GM12874 (cell line): ENCODE measurements at regions not wholly inside any gene's neighbourhood (a gene's known extent, or its start where the extent isn't known, plus 50 kb on each side); places are given as distances from the start of the nearest gene placed in this dataset.

Source experiments
- TF ChIP-seq, protein P1 (sequence below): IDR thresholded peaks from 2 replicates; pipeline ENCODE4 v1.5.1; 2011; ENCODE audit warnings: low read depth, mild to moderate bottlenecking, control low read depth, low read length, moderate library complexity; ENCODE audit not compliant: insufficient read depth

DNA sequence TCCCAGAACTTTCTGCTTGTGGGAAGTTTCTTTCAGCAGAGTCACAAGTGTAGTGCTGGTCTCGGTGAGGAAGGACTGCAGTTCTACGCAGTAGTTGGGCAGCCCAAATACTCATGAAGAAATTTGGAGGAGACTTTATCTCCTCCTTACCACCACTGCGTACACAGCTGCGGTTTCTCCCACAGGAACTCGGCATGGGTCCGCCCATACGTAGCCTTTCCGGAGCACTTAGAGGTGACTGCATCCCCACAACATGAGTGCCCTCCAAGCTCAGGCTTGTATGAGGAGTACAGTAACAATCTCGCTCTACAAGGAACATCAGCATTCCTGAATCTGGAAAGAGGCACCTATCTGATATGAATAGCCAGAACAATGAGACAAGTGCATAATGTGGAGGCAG lies 549.2 kb upstream of the SEMA3D start:
- TF ChIP-seq, protein P1, sequence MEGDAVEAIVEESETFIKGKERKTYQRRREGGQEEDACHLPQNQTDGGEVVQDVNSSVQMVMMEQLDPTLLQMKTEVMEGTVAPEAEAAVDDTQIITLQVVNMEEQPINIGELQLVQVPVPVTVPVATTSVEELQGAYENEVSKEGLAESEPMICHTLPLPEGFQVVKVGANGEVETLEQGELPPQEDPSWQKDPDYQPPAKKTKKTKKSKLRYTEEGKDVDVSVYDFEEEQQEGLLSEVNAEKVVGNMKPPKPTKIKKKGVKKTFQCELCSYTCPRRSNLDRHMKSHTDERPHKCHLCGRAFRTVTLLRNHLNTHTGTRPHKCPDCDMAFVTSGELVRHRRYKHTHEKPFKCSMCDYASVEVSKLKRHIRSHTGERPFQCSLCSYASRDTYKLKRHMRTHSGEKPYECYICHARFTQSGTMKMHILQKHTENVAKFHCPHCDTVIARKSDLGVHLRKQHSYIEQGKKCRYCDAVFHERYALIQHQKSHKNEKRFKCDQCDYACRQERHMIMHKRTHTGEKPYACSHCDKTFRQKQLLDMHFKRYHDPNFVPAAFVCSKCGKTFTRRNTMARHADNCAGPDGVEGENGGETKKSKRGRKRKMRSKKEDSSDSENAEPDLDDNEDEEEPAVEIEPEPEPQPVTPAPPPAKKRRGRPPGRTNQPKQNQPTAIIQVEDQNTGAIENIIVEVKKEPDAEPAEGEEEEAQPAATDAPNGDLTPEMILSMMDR, result no peak

DNA sequence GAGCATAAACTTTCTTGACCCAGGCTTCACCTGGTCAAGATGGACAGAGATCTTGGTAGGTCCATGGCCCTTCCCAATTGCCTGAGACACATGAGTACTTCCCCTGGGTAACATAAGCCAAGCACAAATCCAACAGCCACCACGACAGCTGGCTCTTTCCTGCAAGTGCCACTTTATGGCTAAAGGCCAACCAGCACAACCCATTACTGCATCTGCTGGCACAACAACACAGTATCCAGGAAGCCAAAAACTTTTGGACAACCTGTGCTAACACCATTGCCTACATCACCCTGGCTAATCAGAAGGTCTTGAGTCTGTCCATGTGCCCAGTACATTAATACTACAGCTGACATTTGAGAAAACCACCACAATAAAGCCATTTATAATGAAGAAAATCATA lies 548.0 kb upstream of the SEMA3D start:
- TF ChIP-seq, protein P1, result no peak

DNA sequence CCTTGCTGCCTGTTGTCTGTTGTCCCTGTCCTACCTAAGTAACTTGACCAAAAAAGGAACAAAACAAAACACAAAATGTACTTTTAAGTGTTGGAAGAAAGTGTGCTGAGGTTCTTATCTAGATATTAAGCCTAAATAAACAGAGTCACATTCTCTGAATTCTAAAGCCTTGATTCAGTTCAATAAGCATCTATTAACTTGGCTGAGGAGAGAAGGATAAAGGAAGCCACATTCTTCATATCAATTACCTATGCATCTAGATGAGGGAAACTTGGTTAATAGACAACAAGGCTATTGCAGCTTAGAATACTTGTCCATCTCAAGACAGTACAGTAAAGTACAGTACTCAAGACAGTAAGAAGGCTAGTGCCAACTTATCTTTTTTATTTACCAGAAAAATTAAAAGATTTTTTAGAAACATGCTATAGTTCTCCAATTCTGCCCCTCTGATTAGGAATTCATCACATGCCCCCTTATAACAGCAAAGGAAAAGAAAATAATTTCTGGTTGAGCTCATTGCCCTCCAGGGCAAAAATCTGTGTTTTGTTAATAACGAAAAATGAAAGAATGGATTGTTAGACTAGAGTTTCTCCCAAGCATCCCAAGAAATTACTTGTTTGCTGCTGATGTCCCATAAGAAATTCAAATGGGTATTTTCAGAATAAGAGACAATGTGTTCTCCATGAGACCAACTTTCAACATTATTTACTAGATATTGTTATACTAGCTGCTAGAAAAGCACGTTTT lies 546.5 kb upstream of the SEMA3D start:
- TF ChIP-seq, protein P1, result no peak

DNA sequence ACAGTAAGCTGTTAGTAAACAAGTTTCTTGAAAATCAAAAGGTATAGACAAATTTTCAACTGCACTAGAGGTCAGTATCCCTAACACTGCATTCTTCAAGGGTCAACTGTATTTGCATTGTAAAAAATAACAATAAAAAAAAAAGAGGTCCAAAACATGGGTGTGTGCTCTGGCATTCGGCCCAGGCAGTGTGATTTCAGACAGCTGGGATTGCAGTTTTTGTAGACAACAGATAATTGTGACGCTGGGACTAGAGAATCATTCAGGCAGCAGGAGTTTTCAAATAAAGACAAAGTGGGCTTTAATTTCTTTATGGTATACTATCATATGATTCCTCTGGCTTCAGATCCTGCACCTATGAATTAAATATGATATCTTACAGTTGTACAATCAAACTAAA lies 543.2 kb upstream of the SEMA3D start:
- TF ChIP-seq, protein P1, result no peak

DNA sequence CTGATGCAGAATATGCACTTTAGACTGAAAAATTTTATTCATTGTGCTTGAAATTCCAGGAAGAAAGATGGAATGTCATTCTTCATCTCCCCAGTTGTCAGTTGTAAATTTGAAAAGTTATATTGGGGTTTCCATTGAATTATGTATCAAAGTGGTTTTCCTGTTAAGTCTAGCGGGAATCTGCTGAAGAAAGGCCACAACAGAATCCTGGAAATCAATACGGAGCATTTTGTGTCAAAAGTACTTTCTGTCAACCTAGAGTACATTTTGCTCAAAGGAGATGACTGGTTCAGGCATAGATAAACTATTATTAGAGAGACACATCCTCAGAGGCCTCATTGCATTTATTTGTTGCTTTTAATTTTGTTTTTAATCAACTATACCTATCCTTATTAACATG lies 538.2 kb upstream of the SEMA3D start:
- TF ChIP-seq, protein P1, result no peak

DNA sequence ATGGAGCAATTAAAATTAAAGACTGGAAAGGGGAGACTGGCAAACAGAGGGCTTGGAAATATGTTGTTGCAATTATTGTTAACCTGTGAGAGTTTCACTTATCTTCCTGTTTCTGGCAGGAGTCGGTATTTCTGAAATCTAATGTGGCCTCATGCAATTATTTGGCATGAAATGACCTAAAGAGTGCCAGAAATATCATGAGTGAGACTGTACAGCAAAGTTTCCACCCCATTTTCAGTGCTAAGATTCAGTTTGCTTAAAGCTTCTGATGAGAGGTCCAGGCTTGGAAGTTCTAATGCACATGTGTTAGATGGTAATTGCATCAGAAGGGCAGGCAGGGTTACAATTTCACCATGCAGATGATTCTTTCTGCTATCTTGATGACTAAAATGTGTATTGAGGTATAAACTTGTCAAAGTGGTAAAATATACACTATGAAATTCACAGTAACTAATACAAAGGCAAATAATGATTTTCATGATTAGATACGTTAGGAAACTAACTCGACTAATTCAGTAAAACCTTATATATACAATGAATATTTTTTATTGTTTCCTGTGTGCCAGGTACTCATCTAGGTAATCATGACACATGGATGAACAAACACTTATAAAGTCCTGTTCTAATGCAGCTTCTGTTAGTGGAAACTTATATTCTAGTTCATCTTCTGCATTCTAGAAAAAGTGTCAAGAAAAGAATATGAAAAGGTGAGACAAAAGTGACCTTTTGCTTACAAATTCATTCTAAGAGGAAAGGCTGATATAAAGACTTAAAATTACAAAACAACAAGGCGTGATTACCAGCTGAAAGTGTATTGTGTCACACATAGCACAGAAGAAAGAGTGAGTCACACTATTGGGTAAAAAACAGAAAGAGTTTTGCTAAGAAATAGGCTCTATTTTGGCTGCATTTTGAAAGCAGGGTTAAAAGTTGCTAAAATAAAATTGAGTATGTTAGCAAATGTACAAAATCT lies 533.4 kb upstream of the SEMA3D start:
- TF ChIP-seq, protein P1, result no peak

DNA sequence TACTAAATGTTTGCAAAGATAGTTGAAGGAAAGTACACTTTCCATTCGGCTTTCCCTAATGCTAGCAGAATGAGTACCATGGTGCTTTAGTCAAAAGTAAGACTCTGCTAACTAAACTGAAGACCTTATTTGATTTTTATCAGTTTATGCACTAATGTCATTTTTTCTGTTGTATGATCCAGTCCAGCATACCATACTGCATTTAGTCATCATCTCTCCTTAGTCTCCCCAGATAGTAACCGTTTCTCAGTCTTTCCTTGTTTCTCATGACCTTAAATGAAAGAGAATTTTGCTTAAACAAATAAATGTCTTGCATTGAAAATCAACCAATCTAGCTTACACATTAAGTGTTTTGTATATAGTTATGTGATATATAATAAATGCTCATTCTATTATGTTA lies 529.5 kb upstream of the SEMA3D start:
- TF ChIP-seq, protein P1, result no peak
